ENCODE measurements at regions not wholly inside any gene's neighbourhood (a gene's known extent, or its start where the extent isn't known, plus 50 kb on each side); places are given as distances from the start of the nearest gene placed in this dataset.
"Not testable (repeated sequence)": the region's sequence is repeated elsewhere in the genome, so short reads cannot be mapped to it uniquely, and the experiment has no call there.

- no peak for DNase-seq (ENCODE audit: low read depth in 4 of 4, low spot score in 2 of 4)
Observed at GRCh38 chr5:62934319-62934718, 355.7 kb downstream of the LRRC70 start.

- DNase-seq (ENCODE audit: low read depth in 4 of 4, low spot score in 2 of 4) = peak in 1 of 4 donors; percentile 12
Observed at GRCh38 chr5:62933261-62933660, 354.6 kb downstream of the LRRC70 start.

- no peak for DNase-seq (ENCODE audit: low read depth in 4 of 4, low spot score in 2 of 4)
Observed at GRCh38 chr5:62931153-62931950, 352.7 kb downstream of the LRRC70 start.

GRCh38 chr5:62922191-62922590 lies 343.6 kb downstream of the LRRC70 start:
- DNase-seq (ENCODE audit: low read depth in 4 of 4, low spot score in 2 of 4) = no peak

- no peak for DNase-seq (ENCODE audit: low read depth in 4 of 4, low spot score in 2 of 4)
Observed at GRCh38 chr5:62920856-62921255, 342.2 kb downstream of the LRRC70 start.

GRCh38 chr5:62909326-62909725 lies 330.7 kb downstream of the LRRC70 start:
- DNase-seq (ENCODE audit: low read depth in 4 of 4, low spot score in 2 of 4) = no peak

GRCh38 chr5:62902126-62902525 lies 323.5 kb downstream of the LRRC70 start:
- DNase-seq (ENCODE audit: low read depth in 4 of 4, low spot score in 2 of 4) = no peak

GRCh38 chr5:62900976-62901375 lies 322.4 kb downstream of the LRRC70 start:
- DNase-seq (ENCODE audit: low read depth in 4 of 4, low spot score in 2 of 4) = no peak

GRCh38 chr5:62896121-62896893 lies 317.7 kb downstream of the LRRC70 start:
- DNase-seq (ENCODE audit: low read depth in 4 of 4, low spot score in 2 of 4) = no peak

GRCh38 chr5:62886603-62887315 lies 308.1 kb downstream of the LRRC70 start:
- peak in 3 of 4 donors; percentile 22 to 33 (median 31) for DNase-seq (ENCODE audit: low read depth in 4 of 4, low spot score in 2 of 4)

- not testable (repeated sequence) for DNase-seq (ENCODE audit: low read depth in 4 of 4, low spot score in 2 of 4)
Observed at GRCh38 chr5:62837330-62837729, 258.7 kb downstream of the LRRC70 start.

- no peak for DNase-seq (ENCODE audit: low read depth in 4 of 4, low spot score in 2 of 4)
Observed at GRCh38 chr5:62829604-62829986, 251.0 kb downstream of the LRRC70 start.

- DNase-seq (ENCODE audit: low read depth in 4 of 4, low spot score in 2 of 4) = no peak
Observed at GRCh38 chr5:62828742-62829603, 250.4 kb downstream of the LRRC70 start.

- DNase-seq (ENCODE audit: low read depth in 4 of 4, low spot score in 2 of 4) = no peak
Observed at GRCh38 chr5:62825623-62826220, 247.1 kb downstream of the LRRC70 start.

GRCh38 chr5:62824936-62825335 lies 246.3 kb downstream of the LRRC70 start:
- DNase-seq (ENCODE audit: low read depth in 4 of 4, low spot score in 2 of 4) = no peak

GRCh38 chr5:62817043-62817442 lies 238.4 kb downstream of the LRRC70 start:
- DNase-seq (ENCODE audit: low read depth in 4 of 4, low spot score in 2 of 4) = not testable (repeated sequence)

GRCh38 chr5:62814991-62815390 lies 236.4 kb downstream of the LRRC70 start:
- no peak for DNase-seq (ENCODE audit: low read depth in 4 of 4, low spot score in 2 of 4)

GRCh38 chr5:62812621-62813255 lies 234.1 kb downstream of the LRRC70 start:
- DNase-seq (ENCODE audit: low read depth in 4 of 4, low spot score in 2 of 4) = no peak

- not testable (repeated sequence) for DNase-seq (ENCODE audit: low read depth in 4 of 4, low spot score in 2 of 4)
Observed at GRCh38 chr5:62804819-62805218, 226.2 kb downstream of the LRRC70 start.

All from left renal cortex interstitium (tissue), 4 donors.